HG03565 (cell line): ENCODE measurements at regions not wholly inside any gene's neighbourhood (a gene's known extent, or its start where the extent isn't known, plus 50 kb on each side); places are given as distances from the start of the nearest gene placed in this dataset.

Source experiments
- ATAC-seq: cut with Tn5 transposase; IDR thresholded peaks from one replicate; pipeline ENCODE4 v1.9.1; 2021; ENCODE audit warnings: mild to moderate bottlenecking, moderate library complexity; ENCODE audit not compliant: unreplicated experiment

GRCh38 chr2:48134704-48135103 lies 179.8 kb upstream of the FOXN2 start:
- ATAC-seq: no peak

- no peak for ATAC-seq
Measured at GRCh38 chr2:48135797-48136196, 178.7 kb upstream of the FOXN2 start.

GRCh38 chr2:48137829-48138228 lies 176.7 kb upstream of the FOXN2 start:
- ATAC-seq: no peak

GRCh38 chr2:48138898-48139297 lies 175.6 kb upstream of the FOXN2 start:
- no peak for ATAC-seq

- no peak for ATAC-seq
Measured at GRCh38 chr2:48140586-48140985, 173.9 kb upstream of the FOXN2 start.

GRCh38 chr2:48144777-48145176 lies 169.7 kb upstream of the FOXN2 start:
- no peak for ATAC-seq

GRCh38 chr2:48145845-48146452 lies 168.5 kb upstream of the FOXN2 start:
- ATAC-seq: no peak

- no peak for ATAC-seq
Measured at GRCh38 chr2:48146552-48146951, 167.9 kb upstream of the FOXN2 start.

- ATAC-seq: no peak
Measured at GRCh38 chr2:48147719-48148118, 166.8 kb upstream of the FOXN2 start.

GRCh38 chr2:48148841-48149430 lies 165.5 kb upstream of the FOXN2 start:
- ATAC-seq: no peak

- ATAC-seq: no peak
Measured at GRCh38 chr2:48157150-48157549, 157.3 kb upstream of the FOXN2 start.

- no peak for ATAC-seq
Measured at GRCh38 chr2:48161628-48162027, 152.9 kb upstream of the FOXN2 start.

- no peak for ATAC-seq
Measured at GRCh38 chr2:48162742-48163141, 151.7 kb upstream of the FOXN2 start.

- ATAC-seq: no peak
Measured at GRCh38 chr2:48165070-48165753, 149.3 kb upstream of the FOXN2 start.

GRCh38 chr2:48169141-48169592 lies 145.3 kb upstream of the FOXN2 start:
- ATAC-seq: no peak

GRCh38 chr2:48170281-48170680 lies 144.2 kb upstream of the FOXN2 start:
- no peak for ATAC-seq

- ATAC-seq: no peak
Measured at GRCh38 chr2:48173141-48173540, 141.3 kb upstream of the FOXN2 start.

GRCh38 chr2:48174503-48174902 lies 140.0 kb upstream of the FOXN2 start:
- no peak for ATAC-seq

- no peak for ATAC-seq
Measured at GRCh38 chr2:48175254-48175653, 139.2 kb upstream of the FOXN2 start.

- ATAC-seq: no peak
Measured at GRCh38 chr2:48175656-48176055, 138.8 kb upstream of the FOXN2 start.

GRCh38 chr2:48176876-48177275 lies 137.6 kb upstream of the FOXN2 start:
- ATAC-seq: no peak

GRCh38 chr2:48178611-48179010 lies 135.9 kb upstream of the FOXN2 start:
- ATAC-seq: no peak
